HepG2 (cell line): ENCODE measurements at regions not wholly inside any gene's neighbourhood (a gene's known extent, or its start where the extent isn't known, plus 50 kb on each side); places are given as distances from the start of the nearest gene placed in this dataset.

Source experiments
- GABPA ChIP-seq, 2 experiments: IDR thresholded peaks; 2 replicates each; pipeline ENCODE4 v1.6.1; 2011 to 2016; ENCODE audit warnings: low read depth in 2 of 2, low read length in 1 of 2, missing biosample characterization in 1 of 2, missing genetic modification characterization in 1 of 2
- SYNCRIP ChIP-seq: fragments of 200-400 bp; formaldehyde crosslinking; IDR thresholded peaks from 2 replicates; pipeline ENCODE4 v1.6.1; 2018; ENCODE audit warnings: mild to moderate bottlenecking, low read depth, low read length; ENCODE audit not compliant: insufficient read depth
- ZFP41 ChIP-seq: sonication (generic); formaldehyde crosslinking; IDR thresholded peaks from 2 replicates; pipeline ENCODE4 v1.4.0; 2020; ENCODE audit warnings: mild to moderate bottlenecking, missing genetic modification reagents, borderline replicate concordance
- ZNF138 ChIP-seq: sonication (generic); formaldehyde crosslinking; IDR thresholded peaks from 2 replicates; pipeline ENCODE4 v1.5.0; 2020; ENCODE audit warnings: mild to moderate bottlenecking, low read depth, missing genetic modification reagents
- TF ChIP-seq, protein P1 (sequence below), 2 experiments: sonication (generic) in 1 of 2; formaldehyde crosslinking in 1 of 2; IDR thresholded peaks; 2 replicates each; pipeline versions ENCODE4 v1.6.1 to v1.9.0; 2014 to 2022; ENCODE audit warnings: antibody characterized with exemption in 1 of 2, borderline replicate concordance in 1 of 2, inconsistent platforms in 1 of 2, low read depth in 1 of 2, missing genetic modification reagents in 1 of 2

DNA sequence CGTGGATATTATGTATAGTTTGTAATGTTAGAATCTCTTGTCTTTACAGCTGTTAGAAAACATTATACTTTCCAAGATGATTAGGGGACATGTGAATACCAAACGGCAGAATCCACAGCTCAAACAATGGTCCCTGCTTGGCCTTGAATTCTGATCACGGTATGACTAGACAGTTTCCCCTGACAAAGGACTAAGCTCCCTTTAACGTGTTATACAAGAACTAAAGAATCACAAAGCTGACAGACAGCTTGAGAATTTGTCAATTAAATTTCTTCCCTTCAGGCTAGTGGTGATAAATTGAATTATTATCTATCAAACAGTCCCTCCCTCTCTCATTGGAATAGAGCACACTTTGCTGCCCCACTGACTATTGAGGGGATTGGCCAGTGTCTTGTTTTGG is 359.2 kb upstream of the ID2 start:
- TF ChIP-seq GABPA (IDR thresholded peaks at IDR 0.05; ENCODE audit: low read depth, low read length) (no peak), GABPA (CRISPR knock-in tag; IDR thresholded peaks at IDR 0.05; ENCODE audit: low read depth) (no peak), ZNF138 (no peak), SYNCRIP (no peak), ZFP41 (CRISPR knock-in tag) (no peak)
- TF ChIP-seq, protein P1, sequence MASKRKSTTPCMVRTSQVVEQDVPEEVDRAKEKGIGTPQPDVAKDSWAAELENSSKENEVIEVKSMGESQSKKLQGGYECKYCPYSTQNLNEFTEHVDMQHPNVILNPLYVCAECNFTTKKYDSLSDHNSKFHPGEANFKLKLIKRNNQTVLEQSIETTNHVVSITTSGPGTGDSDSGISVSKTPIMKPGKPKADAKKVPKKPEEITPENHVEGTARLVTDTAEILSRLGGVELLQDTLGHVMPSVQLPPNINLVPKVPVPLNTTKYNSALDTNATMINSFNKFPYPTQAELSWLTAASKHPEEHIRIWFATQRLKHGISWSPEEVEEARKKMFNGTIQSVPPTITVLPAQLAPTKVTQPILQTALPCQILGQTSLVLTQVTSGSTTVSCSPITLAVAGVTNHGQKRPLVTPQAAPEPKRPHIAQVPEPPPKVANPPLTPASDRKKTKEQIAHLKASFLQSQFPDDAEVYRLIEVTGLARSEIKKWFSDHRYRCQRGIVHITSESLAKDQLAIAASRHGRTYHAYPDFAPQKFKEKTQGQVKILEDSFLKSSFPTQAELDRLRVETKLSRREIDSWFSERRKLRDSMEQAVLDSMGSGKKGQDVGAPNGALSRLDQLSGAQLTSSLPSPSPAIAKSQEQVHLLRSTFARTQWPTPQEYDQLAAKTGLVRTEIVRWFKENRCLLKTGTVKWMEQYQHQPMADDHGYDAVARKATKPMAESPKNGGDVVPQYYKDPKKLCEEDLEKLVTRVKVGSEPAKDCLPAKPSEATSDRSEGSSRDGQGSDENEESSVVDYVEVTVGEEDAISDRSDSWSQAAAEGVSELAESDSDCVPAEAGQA (IDR thresholded peaks at IDR 0.05; ENCODE audit: low read depth): no peak
- TF ChIP-seq, protein P1 (CRISPR knock-in tag; IDR thresholded peaks at IDR 0.05; ENCODE audit: borderline replicate concordance): no peak
